Superior temporal gyrus (tissue), 1 donor: ENCODE measurements at regions not wholly inside any gene's neighbourhood (a gene's known extent, or its start where the extent isn't known, plus 50 kb on each side); places are given as distances from the start of the nearest gene placed in this dataset.
"Not testable (repeated sequence)": the region's sequence is repeated elsewhere in the genome, so short reads cannot be mapped to it uniquely, and the experiment has no call there.

Experiments
- DNase-seq: peaks from one replicate; pipeline ENCODE4 v3.0.0-alpha.2; 2016; ENCODE audit errors: extremely low spot score

GRCh38 chr2:19652811-19653210 lies 249.0 kb downstream of the TTC32 start:
- DNase-seq = no peak

GRCh38 chr2:19651466-19651865 lies 250.3 kb downstream of the TTC32 start:
- DNase-seq = no peak

GRCh38 chr2:19649785-19650380 lies 251.9 kb downstream of the TTC32 start:
- DNase-seq = no peak

GRCh38 chr2:19649142-19649541 lies 252.6 kb downstream of the TTC32 start:
- no peak for DNase-seq

GRCh38 chr2:19648583-19648982 lies 253.2 kb downstream of the TTC32 start:
- no peak for DNase-seq

GRCh38 chr2:19646987-19647386 lies 254.8 kb downstream of the TTC32 start:
- DNase-seq = no peak

GRCh38 chr2:19644763-19645162 lies 257.0 kb downstream of the TTC32 start:
- no peak for DNase-seq

GRCh38 chr2:19643117-19643518 lies 258.7 kb downstream of the TTC32 start:
- DNase-seq = no peak

- DNase-seq = no peak
Measured at GRCh38 chr2:19642501-19642900, 259.3 kb downstream of the TTC32 start.

GRCh38 chr2:19635951-19636510 lies 265.8 kb downstream of the TTC32 start:
- peak; percentile 20 for DNase-seq

- no peak for DNase-seq
Measured at GRCh38 chr2:19632403-19632991, 269.3 kb downstream of the TTC32 start.

GRCh38 chr2:19631871-19632270 lies 269.9 kb downstream of the TTC32 start:
- no peak for DNase-seq

GRCh38 chr2:19630921-19631320 lies 270.9 kb downstream of the TTC32 start:
- no peak for DNase-seq

- DNase-seq = no peak
Measured at GRCh38 chr2:19627359-19627758, 268.9 kb upstream of the OSR1 start.

GRCh38 chr2:19623488-19623887 lies 265.1 kb upstream of the OSR1 start:
- no peak for DNase-seq

GRCh38 chr2:19617257-19617848 lies 258.9 kb upstream of the OSR1 start:
- no peak for DNase-seq

GRCh38 chr2:19615402-19615801 lies 257.0 kb upstream of the OSR1 start:
- DNase-seq = not testable (repeated sequence)

- no peak for DNase-seq
Measured at GRCh38 chr2:19614066-19614465, 255.6 kb upstream of the OSR1 start.

GRCh38 chr2:19611491-19612332 lies 253.3 kb upstream of the OSR1 start:
- DNase-seq = no peak

- DNase-seq = no peak
Measured at GRCh38 chr2:19609266-19609665, 250.8 kb upstream of the OSR1 start.

- DNase-seq = no peak
Measured at GRCh38 chr2:19607931-19608771, 249.7 kb upstream of the OSR1 start.
